A673 (cell line): ENCODE measurements at regions not wholly inside any gene's neighbourhood (a gene's known extent, or its start where the extent isn't known, plus 50 kb on each side); places are given as distances from the start of the nearest gene placed in this dataset.

Experiments used
- BruUV-seq: library from RNA; stranded (reverse); fragments of 400-500 nt; replicated peaks from 2 replicates; lab custom pipeline; 2021; lab: Mats Ljungman, UMichigan
- CTCF ChIA-PET: fragments of 300-600 bp; sonication (Branson Sonifier 250); formaldehyde crosslinking; loops from one replicate; lab custom pipeline; 2022; ENCODE audit warnings: antibody characterized with exemption; lab: Charles Lee
- POLR2A ChIA-PET: fragments of 300-600 bp; sonication (Branson Sonifier 250); formaldehyde crosslinking; loops from one replicate; lab custom pipeline; 2022; ENCODE audit warnings: antibody characterized with exemption; ENCODE audit not compliant: low non-redundant PET; lab: Charles Lee
- DNase-seq: peaks from one replicate; pipeline ENCODE4 v3.0.0-alpha.2; 2015; ENCODE audit warnings: low spot score
- H3K27ac ChIP-seq: fragments of 200-600 bp; sonication (generic); 2 replicates; pipeline ENCODE4 v1.5.1; 2016; ENCODE audit warnings: mixed run types, low read depth, mild to moderate bottlenecking, mixed read lengths, antibody characterized with exemption, low read length; ENCODE audit not compliant: poor library complexity, severe bottlenecking
- H3K27me3 ChIP-seq: fragments of 200-600 bp; sonication (generic); replicated peaks from 2 replicates; pipeline ENCODE4 v1.6.1; 2017; ENCODE audit warnings: mixed run types, low read depth, mild to moderate bottlenecking, mixed read lengths, antibody characterized with exemption, low read length; ENCODE audit not compliant: insufficient read depth, poor library complexity
- H3K36me3 ChIP-seq: fragments of 200-600 bp; sonication (generic); 2 replicates; pipeline ENCODE4 v1.6.1; 2016; ENCODE audit warnings: mixed run types, mild to moderate bottlenecking, mixed read lengths, antibody characterized with exemption, low read length; ENCODE audit not compliant: insufficient read depth, poor library complexity, severe bottlenecking
- H3K4me1 ChIP-seq: fragments of 200-600 bp; sonication (generic); 2 replicates; pipeline ENCODE4 v1.6.1; 2017; ENCODE audit warnings: mixed run types, mild to moderate bottlenecking, mixed read lengths, antibody characterized with exemption, low read length; ENCODE audit not compliant: insufficient read depth, poor library complexity, severe bottlenecking
- H3K4me3 ChIP-seq: fragments of 200-600 bp; sonication (generic); 2 replicates; pipeline ENCODE4 v1.5.1; 2016; ENCODE audit warnings: low read depth, mixed run types, mild to moderate bottlenecking, mixed read lengths, low read length; ENCODE audit not compliant: poor library complexity, severe bottlenecking
- H3K9me3 ChIP-seq: fragments of 200-600 bp; sonication (generic); 2 replicates; pipeline ENCODE4 v1.6.1; 2016; ENCODE audit warnings: mixed run types, low read depth, mild to moderate bottlenecking, mixed read lengths, antibody characterized with exemption, low read length; ENCODE audit not compliant: poor library complexity, severe bottlenecking
- CTCF ChIP-seq: fragments of 300-800, 200-600 bp; sonication (generic); conservative IDR thresholded peaks from 2 replicates; pipeline ENCODE4 v1.5.1; 2017; ENCODE audit warnings: low read depth, mild to moderate bottlenecking, antibody characterized with exemption, low read length, moderate library complexity, mixed read lengths
- EZH2 ChIP-seq: fragments of 200-600 bp; sonication (generic); IDR thresholded peaks from 2 replicates; pipeline ENCODE4 v1.6.1; 2017; ENCODE audit warnings: borderline replicate concordance, low read depth, mild to moderate bottlenecking, mixed read lengths, antibody characterized with exemption, low read length; ENCODE audit not compliant: poor library complexity, severe bottlenecking
- intact Hi-C: fragments of 100-400 bp; cut with micrococcal nuclease; formaldehyde crosslinking; loops from one replicate; pipeline ENCODE4 v1.10.0; 2022; ENCODE audit not compliant: unreplicated experiment

GRCh38 chr3:124628863-124629262 is 101.4 kb upstream of the UMPS start:
- TF ChIP-seq CTCF, result no peak
- TF ChIP-seq EZH2, result no peak
- Histone ChIP-seq H3K27me3 (no peaks in the 10 kb centered on the region), H3K4me1 (no peaks in the 10 kb centered on the region), H3K4me3 (no peak overlapping the region), H3K9me3 (no peaks in the 10 kb centered on the region), H3K36me3 (no peaks in the 10 kb centered on the region), H3K27ac (no peak overlapping the region)
- intact Hi-C loops, result no loop called here
- no peak for DNase-seq
- CTCF ChIA-PET, result no interaction called here
- POLR2A ChIA-PET, result no interaction called here
- BruUV-seq, result no TSS peak

- no peak for TF ChIP-seq EZH2
- TF ChIP-seq CTCF, result no peak
- CTCF ChIA-PET, result no interaction called here
- POLR2A ChIA-PET, result no interaction called here
- intact Hi-C loops, result no loop called here
- Histone ChIP-seq H3K27me3 (no peaks in the 10 kb centered on the region), H3K9me3 (no peaks in the 10 kb centered on the region), H3K4me1 (no peaks in the 10 kb centered on the region), H3K36me3 (no peaks in the 10 kb centered on the region), H3K4me3 (no peak overlapping the region), H3K27ac (no peak overlapping the region)
- no peak for DNase-seq
- no TSS peak for BruUV-seq
Observed at GRCh38 chr3:124629497-124629896, 100.8 kb upstream of the UMPS start.

- CTCF ChIA-PET, result no interaction called here
Observed at GRCh38 chr3:124630960-124631359, 99.3 kb upstream of the UMPS start.

More at GRCh38 chr3:124630960-124631359, 99.3 kb upstream of the UMPS start:
- H3K27ac ChIP-seq, result no peak overlapping the region
- no peak overlapping the region for H3K4me3 ChIP-seq
- TF ChIP-seq EZH2, result no peak
- no peak for TF ChIP-seq CTCF
- H3K4me1 ChIP-seq, result no peaks in the 10 kb centered on the region
- H3K9me3 ChIP-seq, result no peaks in the 10 kb centered on the region
- no TSS peak for BruUV-seq
- intact Hi-C loops, result no loop called here
- H3K27me3 ChIP-seq, result no peaks in the 10 kb centered on the region
- no peaks in the 10 kb centered on the region for H3K36me3 ChIP-seq
- POLR2A ChIA-PET, result no interaction called here
- no peak for DNase-seq
